H1 (cell line): ENCODE measurements at regions not wholly inside any gene's neighbourhood (a gene's known extent, or its start where the extent isn't known, plus 50 kb on each side); places are given as distances from the start of the nearest gene placed in this dataset.

Experiments
- CHD7 ChIP-seq: fragments of 300-600 bp; sonication (generic); IDR thresholded peaks from 2 replicates; pipeline ENCODE4 v1.7.1; 2012; ENCODE audit warnings: low read length, moderate library complexity, mild to moderate bottlenecking, inconsistent platforms; ENCODE audit not compliant: insufficient replicate concordance
- YY1 ChIP-seq: IDR thresholded peaks from 2 replicates; pipeline ENCODE4 v1.6.1; 2011; ENCODE audit warnings: low read depth, mild to moderate bottlenecking, low read length

GRCh38 chr16:54862529-54862928, 68.1 kb upstream of the IRX5 start (continued):
- TF ChIP-seq CHD7 (no peak), YY1 (no peak)
